WERI-Rb-1 (cell line): ENCODE measurements at regions not wholly inside any gene's neighbourhood (a gene's known extent, or its start where the extent isn't known, plus 50 kb on each side); places are given as distances from the start of the nearest gene placed in this dataset.

ENCODE experiments used
- DNase-seq: peaks from one replicate; pipeline ENCODE4 v3.0.0-alpha.2; 2020
- H3K27ac ChIP-seq: fragments of 250-450 bp; sonication (Bioruptor Pico); 2 replicates; pipeline ENCODE4 v1.5.1; 2020; ENCODE audit warnings: mild to moderate bottlenecking, moderate library complexity
- H3K27me3 ChIP-seq: fragments of 250-450 bp; sonication (Bioruptor Pico); 2 replicates; pipeline ENCODE4 v1.5.1; 2021; ENCODE audit warnings: mild to moderate bottlenecking, low read depth, moderate library complexity; ENCODE audit not compliant: insufficient read depth, severe bottlenecking
- H3K36me3 ChIP-seq: fragments of 250-450 bp; sonication (Bioruptor Pico); 2 replicates; pipeline ENCODE4 v1.5.1; 2020; ENCODE audit warnings: mild to moderate bottlenecking, moderate library complexity
- H3K4me3 ChIP-seq: 2 replicates; pipeline ENCODE4 v1.5.1; 2011; ENCODE audit warnings: low read depth, mild to moderate bottlenecking, control low read depth, low read length
- H3K9me3 ChIP-seq: fragments of 250-450 bp; sonication (Bioruptor Pico); 2 replicates; pipeline ENCODE4 v1.5.1; 2021; ENCODE audit warnings: mild to moderate bottlenecking, moderate library complexity; ENCODE audit not compliant: severe bottlenecking
- CTCF ChIP-seq: IDR thresholded peaks from 2 replicates; pipeline ENCODE4 v1.5.1; 2011; ENCODE audit warnings: low read depth, mild to moderate bottlenecking, control low read depth, inconsistent platforms, low read length

GRCh38 chr2:57776916-57777315 lies 269.7 kb upstream of the VRK2 start:
- no peaks in the 10 kb centered on the region for H3K9me3 ChIP-seq
- H3K27me3 ChIP-seq = no peaks in the 10 kb centered on the region
- H3K27ac ChIP-seq = no peak overlapping the region
- H3K36me3 ChIP-seq = no peaks in the 10 kb centered on the region
- no peak overlapping the region for H3K4me3 ChIP-seq
- no peak for DNase-seq
- no peak for TF ChIP-seq CTCF

- no peaks in the 10 kb centered on the region for H3K36me3 ChIP-seq
- DNase-seq = no peak
Measured at GRCh38 chr2:57782587-57782986, 264.0 kb upstream of the VRK2 start.

GRCh38 chr2:57793310-57793709 lies 253.3 kb upstream of the VRK2 start:
- no peak overlapping the region for H3K4me3 ChIP-seq
- H3K27me3 ChIP-seq = no peaks in the 10 kb centered on the region
- H3K27ac ChIP-seq = no peak overlapping the region
- TF ChIP-seq CTCF = no peak
- H3K36me3 ChIP-seq = no peaks in the 10 kb centered on the region
- no peak for DNase-seq
- H3K9me3 ChIP-seq = peaks cover 13% of the 10 kb centered on the region

More at GRCh38 chr2:57782587-57782986, 264.0 kb upstream of the VRK2 start:
- no peak for TF ChIP-seq CTCF
- H3K9me3 ChIP-seq = no peaks in the 10 kb centered on the region
- no peak overlapping the region for H3K4me3 ChIP-seq
- no peak overlapping the region for H3K27ac ChIP-seq
- no peaks in the 10 kb centered on the region for H3K27me3 ChIP-seq

GRCh38 chr2:57796527-57796926 lies 250.1 kb upstream of the VRK2 start:
- H3K9me3 ChIP-seq = peaks cover 16% of the 10 kb centered on the region
- DNase-seq = no peak
- no peak overlapping the region for H3K27ac ChIP-seq
- H3K27me3 ChIP-seq = no peaks in the 10 kb centered on the region
- TF ChIP-seq CTCF = no peak
- H3K4me3 ChIP-seq = no peak overlapping the region
- no peaks in the 10 kb centered on the region for H3K36me3 ChIP-seq

- DNase-seq = no peak
- Histone ChIP-seq H3K27me3 (no peaks in the 10 kb centered on the region), H3K36me3 (no peaks in the 10 kb centered on the region), H3K9me3 (peaks cover 4% of the 10 kb centered on the region), H3K4me3 (no peak overlapping the region), H3K27ac (no peak overlapping the region)
- no peak for TF ChIP-seq CTCF
Measured at GRCh38 chr2:57798346-57798745, 248.3 kb upstream of the VRK2 start.

GRCh38 chr2:57802243-57802642 lies 244.4 kb upstream of the VRK2 start:
- TF ChIP-seq CTCF = no peak
- H3K9me3 ChIP-seq = peaks cover 3% of the 10 kb centered on the region

More at GRCh38 chr2:57802243-57802642, 244.4 kb upstream of the VRK2 start:
- DNase-seq = no peak
- no peaks in the 10 kb centered on the region for H3K27me3 ChIP-seq
- no peak overlapping the region for H3K27ac ChIP-seq
- H3K4me3 ChIP-seq = no peak overlapping the region
- no peaks in the 10 kb centered on the region for H3K36me3 ChIP-seq
